Transverse colon (tissue), 4 donors: ENCODE measurements at regions not wholly inside any gene's neighbourhood (a gene's known extent, or its start where the extent isn't known, plus 50 kb on each side); places are given as distances from the start of the nearest gene placed in this dataset.

Experiments used
- DNase-seq: peaks from one replicate; pipeline ENCODE4 v3.0.0-alpha.2; 2019
- H3K27ac ChIP-seq, 4 donors: fragments of 200-600 bp; sonication (generic); 2 replicates each; pipeline ENCODE4 v1.5.1; 2016 to 2018; ENCODE audit warnings: inconsistent platforms in 4 of 4
- H3K27me3 ChIP-seq: fragments of 200-600 bp; sonication (generic); 2 replicates; pipeline ENCODE4 v1.5.1; 2017; ENCODE audit warnings: inconsistent platforms
- H3K36me3 ChIP-seq, 4 donors: fragments of 200-600 bp; sonication (generic); 2 replicates each; pipeline ENCODE4 v1.5.1; 2017 to 2019; ENCODE audit warnings: inconsistent platforms in 4 of 4
- H3K4me1 ChIP-seq, 4 donors: fragments of 200-600 bp; sonication (generic); 2 replicates each; pipeline ENCODE4 v1.5.1; 2017 to 2020; ENCODE audit warnings: inconsistent platforms in 4 of 4
- H3K4me3 ChIP-seq, 4 donors: fragments of 200-600 bp; sonication (generic); 1 replicate in 1 of 4; 2 replicates in 3 of 4; pipeline versions ENCODE4 v1.5.1 to v1.6.1; 2017 to 2019; ENCODE audit warnings: inconsistent platforms in 4 of 4
- H3K9me3 ChIP-seq, 2 donors: fragments of 200-600 bp; sonication (generic); 2 replicates each; pipeline ENCODE4 v1.5.1; 2017 to 2019; ENCODE audit warnings: inconsistent platforms in 2 of 2
- CTCF ChIP-seq, 5 experiments: fragments of 200-600 bp in 3 of 5; fragments of 450-650 bp in 2 of 5; sonication (generic) in 3 of 5; IDR thresholded peaks; 1 replicate in 2 of 5; 2 replicates in 3 of 5; pipeline ENCODE4 v1.5.1; 2016 to 2017; ENCODE audit warnings: antibody characterized with exemption in 5 of 5, inconsistent platforms in 3 of 5, mild to moderate bottlenecking in 2 of 5, moderate library complexity in 1 of 5
- EP300 ChIP-seq: sonication (generic); formaldehyde crosslinking; IDR thresholded peaks from one replicate; pipeline ENCODE4 v1.6.1; 2017; ENCODE audit warnings: antibody characterized with exemption, low read depth
- POLR2A ChIP-seq: fragments of 450-650 bp; IDR thresholded peaks from one replicate; pipeline ENCODE4 v1.6.1; 2016; ENCODE audit warnings: antibody characterized with exemption, mild to moderate bottlenecking, moderate library complexity
- POLR2AphosphoS5 ChIP-seq, 3 donors: sonication (generic); formaldehyde crosslinking; IDR thresholded peaks; one replicate each; pipeline ENCODE4 v1.6.1; 2016; ENCODE audit warnings: antibody characterized with exemption in 3 of 3
- WGBS, 2 donors: methylation state at CpG; one replicate each; pipeline ENCODE4 v1.1.5; 2018; ENCODE audit warnings: low coverage in 1 of 2; 5-methylcytosine and 5-hydroxymethylcytosine counted together
- in situ Hi-C, 4 donors: fragments of 200-750 bp; cut with MboI; loops; one replicate each; pipeline versions ENCODE4 v1.15.0 to v1.15.1; 2017; ENCODE audit warnings: low sequenced_read_pairs in 3 of 4, low pct_ligation_motif_present in 1 of 4, low pct_unique_long_range_greater_than_20kb in 1 of 4
- intact Hi-C: fragments of 100-400 bp; cut with DNase I; formaldehyde crosslinking; loops from one replicate; pipeline ENCODE4 v1.15.1; 2023; ENCODE audit warnings: low total_unique reads

DNA sequence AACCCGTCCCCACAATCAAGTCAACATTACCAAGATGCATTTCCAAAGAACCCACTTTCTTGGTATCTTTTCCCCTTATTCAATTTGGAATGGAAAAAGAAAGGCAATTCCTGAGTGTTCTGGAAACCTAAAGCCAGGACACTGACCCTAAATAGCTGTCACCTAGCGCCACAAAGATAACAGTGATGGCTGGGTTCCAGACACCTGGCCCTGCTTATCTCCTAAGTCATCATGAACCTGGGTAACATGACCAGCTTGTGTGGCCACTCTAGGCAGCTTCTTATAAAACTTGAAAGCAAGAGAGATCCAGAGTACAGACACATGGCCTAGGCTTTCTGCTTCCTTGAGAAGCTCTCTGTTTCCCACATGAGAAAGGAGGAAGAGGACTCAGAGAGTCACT is 95.4 kb downstream of the BOD1L2 start:
- Histone ChIP-seq H3K27ac (no peak overlapping the region), H3K27me3 (no peaks in the 10 kb centered on the region), H3K9me3 (no peaks in the 10 kb centered on the region), H3K4me1 (no peaks in the 10 kb centered on the region), H3K4me3 (no peak overlapping the region), H3K36me3 (no peaks in the 10 kb centered on the region)
- intact Hi-C loops (no loop called here), in situ Hi-C loops (no loop called here)
- WGBS, 2 donors = 48 to 80% methylated on average over 1 to 2 of the region's 2 CpGs
- DNase-seq = no peak
- TF ChIP-seq EP300 (no peak), POLR2AphosphoS5 (IDR thresholded peaks at IDR 0.05) (no peak), CTCF (IDR thresholded peaks at IDR 0.05) (no peak), POLR2A (no peak)

- DNase-seq = no peak
- Histone ChIP-seq H3K27ac (no peak overlapping the region), H3K27me3 (no peaks in the 10 kb centered on the region), H3K4me1 (no peaks in the 10 kb centered on the region), H3K9me3 (no peaks in the 10 kb centered on the region), H3K36me3 (no peaks in the 10 kb centered on the region), H3K4me3 (no peak overlapping the region)
- in situ Hi-C loops = no loop called here
- intact Hi-C loops = no loop called here
- TF ChIP-seq EP300 (no peak), POLR2A (no peak), POLR2AphosphoS5 (IDR thresholded peaks at IDR 0.05) (no peak), CTCF (IDR thresholded peaks at IDR 0.05) (no peak)
- WGBS, 2 donors = 72 to 92% methylated on average over 2 to 8 of the region's 8 CpGs
Observed at GRCh38 chr18:57243624-57244179, 96.8 kb downstream of the BOD1L2 start.

GRCh38 chr18:57249179-57249578 is 102.3 kb downstream of the BOD1L2 start:
- WGBS, 2 donors = 66 to 81% methylated on average over 2 to 6 of the region's 7 CpGs
- intact Hi-C loops (no loop called here), in situ Hi-C loops (no loop called here)
- no peaks in the 10 kb centered on the region for H3K9me3 ChIP-seq
- TF ChIP-seq POLR2AphosphoS5 (IDR thresholded peaks at IDR 0.05) (no peak), EP300 (no peak), CTCF (IDR thresholded peaks at IDR 0.05) (no peak), POLR2A (no peak)
- DNase-seq = no peak
- no peaks in the 10 kb centered on the region for H3K27me3 ChIP-seq
- no peak overlapping the region for H3K4me3 ChIP-seq
- no peaks in the 10 kb centered on the region for H3K36me3 ChIP-seq
- H3K27ac ChIP-seq = no peak overlapping the region
- no peaks in the 10 kb centered on the region for H3K4me1 ChIP-seq

DNA sequence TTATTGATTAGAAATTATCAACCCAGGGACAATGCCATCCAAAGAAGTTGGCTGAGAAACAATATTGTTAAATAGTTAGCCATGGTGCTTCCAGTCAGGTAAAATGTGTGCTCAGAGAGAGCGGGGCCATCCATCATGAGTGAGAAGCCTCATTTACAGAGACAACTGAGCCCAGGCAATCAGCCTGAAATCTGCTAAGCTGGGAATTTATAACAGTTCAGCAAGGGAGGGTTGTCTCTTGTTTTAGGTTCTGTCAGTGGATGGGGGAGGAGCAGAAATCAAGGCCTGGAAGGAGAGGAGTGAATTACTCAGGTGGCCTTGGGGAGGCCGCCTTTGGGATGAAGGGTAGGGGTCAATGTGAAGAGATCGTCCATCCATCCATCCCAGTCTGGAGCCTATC is 102.5 kb upstream of the ST8SIA3 start:
- in situ Hi-C loops = no loop called here
- TF ChIP-seq EP300 (no peak), POLR2A (no peak), POLR2AphosphoS5 (IDR thresholded peaks at IDR 0.05) (no peak), CTCF (IDR thresholded peaks at IDR 0.05) (no peak)
- Histone ChIP-seq H3K27me3 (no peaks in the 10 kb centered on the region), H3K27ac (no peak overlapping the region), H3K36me3 (no peaks in the 10 kb centered on the region), H3K9me3 (no peaks in the 10 kb centered on the region), H3K4me3 (no peak overlapping the region), H3K4me1 (no peaks in the 10 kb centered on the region)
- WGBS, 2 donors = 67 to 87% methylated on average over 1 to 3 of the region's 3 CpGs
- DNase-seq = no peak
- intact Hi-C loops = no loop called here
